Heart left ventricle (tissue), 13 donors: ENCODE measurements at regions not wholly inside any gene's neighbourhood (a gene's known extent, or its start where the extent isn't known, plus 50 kb on each side); places are given as distances from the start of the nearest gene placed in this dataset.

Experiments used
- POLR2A ChIP-seq, 2 donors: fragments of 450-650 bp; IDR thresholded peaks; one replicate each; pipeline ENCODE4 v1.6.1; 2017; ENCODE audit warnings: antibody characterized with exemption in 2 of 2, mild to moderate bottlenecking in 2 of 2, moderate library complexity in 2 of 2
- TF ChIP-seq, protein P1 (sequence below), 12 donors: fragments of 200-600 bp; sonication (generic) in 4 of 12; IDR thresholded peaks; one replicate each; pipeline versions ENCODE4 v1.5.0 to v1.8.0; 2018 to 2022; ENCODE audit warnings: antibody characterized with exemption in 12 of 12, mild to moderate bottlenecking in 5 of 12
- donor health status: ischemic (EF 13 %, LVEDD 7.1; RV severe dilation, severe dysfunction).
- donor health status: DM: no; HTN: yes; CAD: no.
- donor health status: DM: no; HTN: no; CAD: no.
- donor health status: ischemic (EF 25% LVEDD 6.9; RV normal size, moderate dysfunction).
- donor health status: ischemic (EF 25% LVEDD 5.7; RV mildly dilated, moderate dysfunction).
- donor health status: ischemic (EF 35%, LVEDD 5.7; RV mildly dilated, moderate dysfunction).
- donor health status: nonischemic (EF 11% LVEDD 7.7; RV severe dilation, severe dysfunction).
- donor health status: DM: yes; HTN: yes; CAD: no.
- donor health status: PGD.
- donor health status: ischemic (EF 29% LVEDD 5.4; RV normal size, mild dysfunction).
- donor health status: nonischemic (EF 23%, LVEDD 6.1; RV moderate dilation, normal function).

DNA sequence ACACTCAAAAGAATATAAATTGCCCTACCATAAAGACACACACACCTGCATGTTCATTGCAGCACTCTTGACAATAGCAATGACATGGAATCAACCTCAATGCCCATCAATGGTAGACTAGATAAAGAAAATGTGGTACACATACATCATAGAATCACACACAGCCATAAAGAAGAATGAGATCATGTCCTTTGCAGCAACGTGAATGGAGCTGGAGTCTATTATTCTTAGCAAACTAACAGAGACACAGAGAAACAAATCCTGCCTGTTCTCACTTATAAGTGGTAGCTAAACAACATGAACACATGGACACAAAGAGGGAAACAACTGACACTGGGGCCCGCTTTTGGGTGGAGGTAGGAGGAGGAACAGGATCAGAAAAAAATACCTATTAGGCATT is 2062.2 kb upstream of the CDH6 start:
- TF ChIP-seq, protein P1, sequence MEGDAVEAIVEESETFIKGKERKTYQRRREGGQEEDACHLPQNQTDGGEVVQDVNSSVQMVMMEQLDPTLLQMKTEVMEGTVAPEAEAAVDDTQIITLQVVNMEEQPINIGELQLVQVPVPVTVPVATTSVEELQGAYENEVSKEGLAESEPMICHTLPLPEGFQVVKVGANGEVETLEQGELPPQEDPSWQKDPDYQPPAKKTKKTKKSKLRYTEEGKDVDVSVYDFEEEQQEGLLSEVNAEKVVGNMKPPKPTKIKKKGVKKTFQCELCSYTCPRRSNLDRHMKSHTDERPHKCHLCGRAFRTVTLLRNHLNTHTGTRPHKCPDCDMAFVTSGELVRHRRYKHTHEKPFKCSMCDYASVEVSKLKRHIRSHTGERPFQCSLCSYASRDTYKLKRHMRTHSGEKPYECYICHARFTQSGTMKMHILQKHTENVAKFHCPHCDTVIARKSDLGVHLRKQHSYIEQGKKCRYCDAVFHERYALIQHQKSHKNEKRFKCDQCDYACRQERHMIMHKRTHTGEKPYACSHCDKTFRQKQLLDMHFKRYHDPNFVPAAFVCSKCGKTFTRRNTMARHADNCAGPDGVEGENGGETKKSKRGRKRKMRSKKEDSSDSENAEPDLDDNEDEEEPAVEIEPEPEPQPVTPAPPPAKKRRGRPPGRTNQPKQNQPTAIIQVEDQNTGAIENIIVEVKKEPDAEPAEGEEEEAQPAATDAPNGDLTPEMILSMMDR (IDR thresholded peaks at IDR 0.05): no peak
- TF ChIP-seq POLR2A (IDR thresholded peaks at IDR 0.05): no peak
